HEK293 (cell line): ENCODE measurements at regions not wholly inside any gene's neighbourhood (a gene's known extent, or its start where the extent isn't known, plus 50 kb on each side); places are given as distances from the start of the nearest gene placed in this dataset.

Source experiments
- SP2 ChIP-seq: fragments of 450-650 bp; formaldehyde crosslinking; IDR thresholded peaks from 2 replicates; pipeline ENCODE4 v1.5.1; 2016; ENCODE audit warnings: missing biosample characterization, missing genetic modification characterization
- ZIC2 ChIP-seq: fragments of 450-650 bp; formaldehyde crosslinking; IDR thresholded peaks from 2 replicates; pipeline ENCODE4 v1.5.1; 2016; ENCODE audit warnings: missing biosample characterization, missing genetic modification characterization
- ZNF366 ChIP-seq: fragments of 450-650 bp; formaldehyde crosslinking; conservative IDR thresholded peaks from 2 replicates; pipeline ENCODE4 v1.5.1; 2016; ENCODE audit warnings: missing biosample characterization, missing genetic modification characterization
- ZNF776 ChIP-seq: fragments of 450-650 bp; formaldehyde crosslinking; IDR thresholded peaks from 2 replicates; pipeline ENCODE4 v1.5.0; 2017; ENCODE audit warnings: missing biosample characterization, missing genetic modification characterization, borderline replicate concordance
- TF ChIP-seq, protein P1 (sequence below): fragments of 450-650 bp; formaldehyde crosslinking; IDR thresholded peaks from 2 replicates; pipeline ENCODE4 v1.5.1; 2016; ENCODE audit warnings: missing biosample characterization, missing genetic modification characterization
- TF ChIP-seq, protein P2 (sequence below): IDR thresholded peaks from 2 replicates; pipeline ENCODE4 v1.6.1; 2011; ENCODE audit warnings: mild to moderate bottlenecking, low read depth, low read length, borderline replicate concordance
- TF ChIP-seq, protein P3 (sequence below): fragments of 450-650 bp; formaldehyde crosslinking; IDR thresholded peaks from 2 replicates; pipeline ENCODE4 v1.5.1; 2016; ENCODE audit warnings: missing biosample characterization, missing genetic modification characterization

DNA sequence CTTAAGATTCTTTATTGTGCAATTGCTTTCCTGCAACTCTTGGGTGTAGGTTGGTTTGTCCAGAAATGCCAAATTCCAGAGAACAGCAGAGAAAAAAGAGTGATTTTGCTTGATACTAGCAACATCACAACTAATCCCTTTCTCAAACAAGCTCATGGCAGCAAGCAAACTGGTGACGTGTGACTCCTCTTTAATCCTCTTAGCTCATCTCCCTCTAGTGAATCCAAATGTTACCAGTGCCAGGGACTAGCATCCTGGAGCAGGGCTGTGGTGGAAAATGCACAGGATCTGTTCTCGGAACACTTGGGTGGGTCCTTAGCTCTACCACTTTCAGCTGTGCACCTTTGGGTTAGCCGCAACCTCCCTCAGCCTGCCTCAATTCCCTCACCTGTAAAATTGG, 204.0 kb upstream of the CCL2 start:
- TF ChIP-seq, protein P1, sequence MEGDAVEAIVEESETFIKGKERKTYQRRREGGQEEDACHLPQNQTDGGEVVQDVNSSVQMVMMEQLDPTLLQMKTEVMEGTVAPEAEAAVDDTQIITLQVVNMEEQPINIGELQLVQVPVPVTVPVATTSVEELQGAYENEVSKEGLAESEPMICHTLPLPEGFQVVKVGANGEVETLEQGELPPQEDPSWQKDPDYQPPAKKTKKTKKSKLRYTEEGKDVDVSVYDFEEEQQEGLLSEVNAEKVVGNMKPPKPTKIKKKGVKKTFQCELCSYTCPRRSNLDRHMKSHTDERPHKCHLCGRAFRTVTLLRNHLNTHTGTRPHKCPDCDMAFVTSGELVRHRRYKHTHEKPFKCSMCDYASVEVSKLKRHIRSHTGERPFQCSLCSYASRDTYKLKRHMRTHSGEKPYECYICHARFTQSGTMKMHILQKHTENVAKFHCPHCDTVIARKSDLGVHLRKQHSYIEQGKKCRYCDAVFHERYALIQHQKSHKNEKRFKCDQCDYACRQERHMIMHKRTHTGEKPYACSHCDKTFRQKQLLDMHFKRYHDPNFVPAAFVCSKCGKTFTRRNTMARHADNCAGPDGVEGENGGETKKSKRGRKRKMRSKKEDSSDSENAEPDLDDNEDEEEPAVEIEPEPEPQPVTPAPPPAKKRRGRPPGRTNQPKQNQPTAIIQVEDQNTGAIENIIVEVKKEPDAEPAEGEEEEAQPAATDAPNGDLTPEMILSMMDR (tag by site-specific recombination): no peak
- TF ChIP-seq, protein P2, sequence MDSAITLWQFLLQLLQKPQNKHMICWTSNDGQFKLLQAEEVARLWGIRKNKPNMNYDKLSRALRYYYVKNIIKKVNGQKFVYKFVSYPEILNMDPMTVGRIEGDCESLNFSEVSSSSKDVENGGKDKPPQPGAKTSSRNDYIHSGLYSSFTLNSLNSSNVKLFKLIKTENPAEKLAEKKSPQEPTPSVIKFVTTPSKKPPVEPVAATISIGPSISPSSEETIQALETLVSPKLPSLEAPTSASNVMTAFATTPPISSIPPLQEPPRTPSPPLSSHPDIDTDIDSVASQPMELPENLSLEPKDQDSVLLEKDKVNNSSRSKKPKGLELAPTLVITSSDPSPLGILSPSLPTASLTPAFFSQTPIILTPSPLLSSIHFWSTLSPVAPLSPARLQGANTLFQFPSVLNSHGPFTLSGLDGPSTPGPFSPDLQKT: no peak
- TF ChIP-seq ZNF366 (tag by site-specific recombination) (no peak), SP2 (no peak), ZNF776 (tag by site-specific recombination) (no peak), ZIC2 (no peak)
- TF ChIP-seq, protein P3, sequence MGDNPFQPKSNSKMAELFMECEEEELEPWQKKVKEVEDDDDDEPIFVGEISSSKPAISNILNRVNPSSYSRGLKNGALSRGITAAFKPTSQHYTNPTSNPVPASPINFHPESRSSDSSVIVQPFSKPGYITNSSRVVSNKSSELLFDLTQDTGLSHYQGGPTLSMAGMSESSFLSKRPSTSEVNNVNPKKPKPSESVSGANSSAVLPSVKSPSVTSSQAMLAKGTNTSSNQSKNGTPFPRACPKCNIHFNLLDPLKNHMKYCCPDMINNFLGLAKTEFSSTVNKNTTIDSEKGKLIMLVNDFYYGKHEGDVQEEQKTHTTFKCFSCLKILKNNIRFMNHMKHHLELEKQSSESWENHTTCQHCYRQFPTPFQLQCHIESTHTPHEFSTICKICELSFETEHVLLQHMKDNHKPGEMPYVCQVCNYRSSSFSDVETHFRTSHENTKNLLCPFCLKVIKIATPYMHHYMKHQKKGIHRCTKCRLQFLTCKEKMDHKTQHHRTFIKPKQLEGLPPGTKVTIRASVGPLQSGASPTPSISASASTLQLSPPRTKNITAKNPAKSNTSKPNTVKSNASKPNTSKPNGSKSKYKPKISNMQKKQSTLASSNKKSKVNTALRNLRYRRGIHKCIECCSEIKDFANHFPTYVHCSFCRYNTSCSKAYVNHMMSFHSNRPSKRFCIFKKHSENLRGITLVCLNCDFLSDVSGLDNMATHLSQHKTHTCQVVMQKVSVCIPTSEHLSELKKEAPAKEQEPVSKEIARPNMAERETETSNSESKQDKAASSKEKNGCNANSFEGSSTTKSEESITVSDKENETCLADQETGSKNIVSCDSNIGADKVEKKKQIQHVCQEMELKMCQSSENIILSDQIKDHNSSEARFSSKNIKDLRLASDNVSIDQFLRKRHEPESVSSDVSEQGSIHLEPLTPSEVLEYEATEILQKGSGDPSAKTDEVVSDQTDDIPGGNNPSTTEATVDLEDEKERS (tag by site-specific recombination): no peak
